Fibroblast of skin of left quadriceps (primary cell): ENCODE measurements at regions not wholly inside any gene's neighbourhood (a gene's known extent, or its start where the extent isn't known, plus 50 kb on each side); places are given as distances from the start of the nearest gene placed in this dataset.

Source experiments
- DNase-seq, 2 experiments: peaks; one replicate each; pipeline ENCODE4 v3.0.0-alpha.2; 2013; ENCODE audit warnings: low read depth in 2 of 2

GRCh38 chr2:7286120-7286519 is 368.9 kb downstream of the RNF144A start:
- DNase-seq, result no peak

- DNase-seq, result no peak
Observed at GRCh38 chr2:7288484-7288883, 371.3 kb downstream of the RNF144A start.

- no peak for DNase-seq
Observed at GRCh38 chr2:7289697-7290096, 372.5 kb downstream of the RNF144A start.

GRCh38 chr2:7292154-7292691 is 375.0 kb downstream of the RNF144A start:
- peak; percentile 45 for DNase-seq

DNA sequence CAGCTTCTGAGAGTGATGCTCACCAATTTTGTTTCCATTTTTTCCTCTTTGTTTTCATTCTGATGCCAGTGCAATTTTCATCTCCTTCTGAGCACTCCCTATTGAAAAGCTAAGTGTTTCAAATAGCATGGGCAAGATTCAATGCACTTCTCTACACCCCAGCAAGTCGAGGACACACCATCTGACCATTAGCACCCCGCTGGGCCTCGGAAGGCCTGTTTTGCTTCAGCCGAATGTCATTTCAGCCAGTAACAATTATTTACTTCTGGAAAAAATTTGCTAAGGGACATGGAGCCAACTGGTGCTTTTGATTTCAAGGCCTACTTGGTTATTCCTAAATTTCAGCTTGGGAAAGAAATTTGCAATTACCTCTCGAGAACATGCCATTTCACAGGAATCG is 392.4 kb downstream of the RNF144A start:
- DNase-seq, result no peak

- no peak for DNase-seq
Observed at GRCh38 chr2:7324706-7325105, 407.5 kb downstream of the RNF144A start.

- no peak for DNase-seq
Observed at GRCh38 chr2:7325186-7325585, 408.0 kb downstream of the RNF144A start.

DNA sequence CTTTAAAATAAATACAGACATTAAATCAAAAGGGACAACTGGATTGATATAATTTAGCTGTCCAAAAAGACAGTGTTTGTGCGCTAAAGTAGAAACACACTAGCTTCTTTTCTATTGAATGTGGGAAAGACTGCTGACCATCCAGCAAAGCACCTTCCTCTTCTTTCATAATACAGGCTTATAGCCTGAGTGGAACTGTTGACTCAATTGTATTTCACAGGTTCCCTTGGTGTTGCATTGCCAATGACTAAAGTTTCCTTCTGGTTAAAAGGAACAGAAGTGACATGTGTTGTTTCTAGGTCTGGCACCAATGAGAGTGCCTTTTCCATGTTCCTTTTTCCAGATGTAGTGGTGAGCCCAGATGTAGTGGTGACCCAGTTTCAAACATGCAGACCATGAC is 412.3 kb downstream of the RNF144A start:
- DNase-seq, result no peak

GRCh38 chr2:7333189-7333765 is 416.1 kb downstream of the RNF144A start:
- DNase-seq, result no peak

DNA sequence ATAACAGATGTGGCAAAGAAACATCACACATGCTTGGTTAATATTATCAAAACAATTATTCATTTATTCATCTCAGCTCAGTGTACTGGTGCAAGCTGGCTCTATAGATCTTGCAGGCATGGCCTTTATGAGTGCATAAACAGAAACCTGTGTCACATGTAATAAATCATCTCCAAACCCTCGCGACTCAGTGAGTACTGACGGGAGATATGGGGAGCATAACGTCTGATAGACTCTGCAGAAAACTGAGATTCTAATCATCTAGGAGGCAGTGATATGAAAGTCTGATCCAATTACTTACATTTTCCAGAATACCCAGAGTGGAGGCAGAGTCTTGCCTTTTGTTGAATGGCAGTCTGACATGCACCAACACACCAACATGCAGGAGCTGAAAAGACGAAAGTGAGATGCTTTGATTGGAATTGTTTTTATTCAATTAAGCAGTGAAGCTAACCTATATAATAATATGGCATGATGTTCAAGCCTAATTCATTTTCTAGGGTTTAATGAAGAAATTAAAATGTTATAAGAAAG is 416.8 kb downstream of the RNF144A start:
- no peak for DNase-seq

DNA sequence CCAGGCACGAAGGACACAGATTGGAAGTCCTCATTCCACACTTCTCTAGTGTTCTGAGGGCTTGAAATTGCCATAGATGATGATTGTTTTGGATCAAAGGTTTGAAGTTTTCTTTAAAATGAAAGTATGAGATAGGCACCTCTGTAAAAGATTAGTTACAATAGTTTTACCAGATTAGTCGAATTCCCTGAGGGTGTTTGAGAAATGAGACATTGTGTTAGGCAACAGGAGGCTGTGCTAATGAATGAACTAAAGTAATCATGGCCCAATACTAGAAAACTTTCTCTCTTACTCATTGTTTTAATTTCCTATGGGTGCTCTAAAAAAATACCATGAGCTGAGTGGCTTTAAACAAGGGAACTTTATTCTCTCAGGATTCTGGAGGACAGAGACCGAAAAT is 421.7 kb downstream of the RNF144A start:
- DNase-seq, result no peak

GRCh38 chr2:7346336-7346735 is 429.1 kb downstream of the RNF144A start:
- no peak for DNase-seq

DNA sequence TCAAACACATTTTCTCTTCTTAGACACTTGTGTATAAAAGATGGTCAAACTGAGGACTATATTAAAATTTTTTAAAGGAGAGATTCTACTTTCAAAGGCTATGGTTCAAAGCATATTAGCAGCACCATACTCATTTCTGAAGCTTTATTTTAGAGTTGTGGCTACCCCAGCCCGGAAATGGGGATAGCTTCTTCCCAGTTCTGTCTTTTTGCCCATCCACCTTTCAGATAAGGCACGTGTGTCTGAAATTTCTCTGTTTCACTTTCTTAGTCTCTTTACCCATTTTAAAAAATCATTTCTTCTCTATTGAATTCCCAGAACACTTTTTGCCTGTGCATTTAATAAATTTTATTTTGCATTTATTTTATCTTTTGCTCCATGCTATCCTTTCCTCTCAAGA is 431.5 kb downstream of the RNF144A start:
- DNase-seq, result no peak

- no peak for DNase-seq
Observed at GRCh38 chr2:7352191-7352590, 435.0 kb downstream of the RNF144A start.

DNA sequence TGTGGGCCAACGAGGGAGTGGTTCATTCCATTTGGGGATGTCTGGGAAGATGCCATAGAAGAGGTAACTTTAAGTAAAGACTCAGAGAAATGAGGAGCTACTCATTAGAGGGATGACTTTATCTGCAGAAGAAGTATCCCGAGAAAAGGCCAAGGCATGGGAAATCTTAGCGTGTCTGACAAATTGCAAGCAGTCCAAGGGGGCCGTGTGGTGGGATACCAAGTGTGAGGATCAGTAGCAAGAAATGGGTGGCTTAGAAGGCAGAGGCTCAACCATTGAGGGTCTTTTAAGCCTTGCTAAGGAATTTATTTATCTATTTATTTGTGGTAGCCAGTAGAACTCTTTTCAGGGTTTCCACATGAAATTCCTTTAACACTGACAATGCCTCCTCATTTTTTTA is 436.4 kb downstream of the RNF144A start:
- DNase-seq, result no peak

DNA sequence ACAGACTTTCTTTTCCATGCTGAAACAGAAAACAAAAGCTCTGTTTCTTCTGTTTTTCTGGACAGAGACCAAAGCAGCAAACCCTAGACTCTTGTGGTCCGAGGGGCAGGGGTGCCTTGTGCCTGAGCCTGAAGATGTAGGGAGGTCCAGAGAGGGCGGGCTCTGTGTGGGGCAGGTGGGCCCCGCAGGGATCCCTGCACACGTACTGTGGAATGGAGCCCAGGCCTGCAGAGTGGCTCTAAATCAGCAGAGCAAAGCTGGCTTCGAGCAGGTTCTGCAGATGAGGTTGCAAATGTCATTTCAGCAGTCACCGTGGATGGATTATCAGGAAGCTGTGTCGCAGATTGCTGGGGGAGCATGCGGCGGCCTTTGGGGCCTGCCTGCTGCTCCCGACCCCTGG is 438.6 kb downstream of the RNF144A start:
- DNase-seq, result no peak

GRCh38 chr2:7356909-7357584 is 439.8 kb downstream of the RNF144A start:
- DNase-seq, result no peak

- DNase-seq, result no peak
Observed at GRCh38 chr2:7357993-7358392, 440.8 kb downstream of the RNF144A start.

DNA sequence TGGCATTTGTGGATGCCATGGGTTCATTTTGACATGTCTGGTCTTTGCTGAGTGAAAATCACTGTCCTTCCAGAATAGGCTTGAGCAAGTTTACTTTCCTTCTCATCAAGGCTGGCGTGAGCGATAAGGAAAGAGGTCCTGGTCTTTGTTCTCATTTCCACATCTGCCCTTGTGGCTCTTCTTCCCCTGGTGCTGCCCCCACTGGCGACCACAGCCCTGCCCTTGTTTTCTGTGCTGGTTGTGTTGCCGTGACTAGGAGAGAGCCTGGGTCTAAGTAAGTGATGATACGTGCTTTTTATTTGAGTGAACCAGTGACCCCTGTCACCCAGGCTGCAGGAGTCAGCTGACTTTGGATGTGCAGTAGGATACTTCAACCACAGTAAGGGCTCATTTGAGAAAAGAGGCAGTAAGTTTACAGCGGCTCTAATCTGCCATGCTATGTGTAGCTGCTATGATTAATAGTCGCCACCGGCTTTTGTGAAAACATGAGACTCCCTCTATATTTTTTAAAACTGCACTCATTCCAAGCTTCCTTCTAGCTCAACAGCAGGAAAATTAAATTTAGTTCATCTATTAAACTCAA is 441.7 kb downstream of the RNF144A start:
- DNase-seq, result no peak

- no peak for DNase-seq
Observed at GRCh38 chr2:7363906-7364305, 446.7 kb downstream of the RNF144A start.

DNA sequence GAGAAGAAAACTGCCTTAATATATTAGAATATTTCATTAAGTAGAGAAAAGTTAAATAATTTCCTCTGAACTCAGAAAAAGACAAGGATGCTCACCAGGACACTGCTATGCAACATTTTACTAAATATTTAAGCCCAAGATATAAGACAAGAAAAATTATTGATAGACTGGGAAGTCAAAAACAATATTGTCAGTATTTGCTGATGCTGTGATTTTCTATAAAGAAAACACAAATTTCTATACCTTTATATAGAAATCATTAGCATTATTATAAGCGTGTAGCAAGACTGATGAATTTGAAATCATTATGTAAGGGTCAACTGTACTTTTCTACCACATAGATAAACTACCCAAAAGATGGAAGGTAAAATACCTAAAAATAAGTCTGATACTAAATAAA is 451.0 kb downstream of the RNF144A start:
- no peak for DNase-seq

DNA sequence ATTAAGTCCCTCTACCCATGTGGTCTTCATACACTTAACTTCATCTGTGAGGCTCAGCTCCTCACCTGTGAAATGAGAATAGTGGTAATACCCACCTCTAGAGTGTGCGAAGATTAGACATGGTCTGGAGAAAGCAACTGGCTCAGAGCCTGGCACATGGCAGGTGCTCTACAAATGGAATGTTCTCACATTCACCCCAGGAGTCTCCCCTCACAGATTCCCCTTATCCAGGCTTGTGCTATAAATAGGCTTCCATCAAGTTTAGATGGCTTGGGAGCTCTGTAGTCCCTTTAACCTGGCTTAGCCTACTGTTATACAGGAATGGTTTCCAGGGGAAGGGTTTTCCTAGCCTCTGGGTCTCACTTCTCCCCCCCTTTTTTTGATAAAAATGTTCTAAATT is 455.9 kb downstream of the RNF144A start:
- no peak for DNase-seq

DNA sequence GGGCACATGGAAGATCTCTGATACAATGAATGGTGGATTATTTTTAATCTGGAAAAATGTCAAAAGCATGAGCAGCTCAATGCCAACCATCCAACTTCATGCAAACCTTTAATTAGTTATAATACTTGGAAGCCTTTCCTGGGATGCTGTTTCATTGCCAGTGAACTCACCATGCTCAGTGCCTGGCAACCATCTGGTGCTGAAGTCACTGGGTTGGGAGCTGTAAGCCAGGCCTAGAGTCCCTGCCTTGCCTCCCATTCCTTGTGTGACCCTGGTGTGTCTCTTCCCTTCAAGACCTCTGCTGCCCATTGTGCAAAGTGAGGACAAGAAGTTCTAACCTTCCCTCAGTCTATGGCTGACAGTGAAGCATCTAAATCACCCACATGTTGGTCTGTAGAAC is 458.7 kb downstream of the RNF144A start:
- no peak for DNase-seq
